K562 (cell line): ENCODE measurements at regions not wholly inside any gene's neighbourhood (a gene's known extent, or its start where the extent isn't known, plus 50 kb on each side); places are given as distances from the start of the nearest gene placed in this dataset.

Source experiments
- ATAC-seq: fragments of 200-7000 bp; cut with Tn5 transposase; 3 replicates; pipeline ENCODE4 v1.9.1; 2020; ENCODE audit warnings: moderate library complexity
- BruUV-seq: library from RNA; stranded (reverse); fragments of 400-500 nt; replicated peaks from 2 replicates; lab custom pipeline; 2021; lab: Mats Ljungman, UMichigan
- CTCF ChIA-PET: fragments of 300-600 bp; formaldehyde crosslinking; extraction: SDS; loops from one replicate; lab custom pipeline; 2021; ENCODE audit warnings: low intra/inter-chr PET ratio; lab: Yijun Ruan, JAX
- POLR2A ChIA-PET: fragments of 300-600, 350-650 bp; sonication (Branson Sonifier 250); formaldehyde crosslinking; extraction: SDS; loops from one replicate; lab custom pipeline; 2021; ENCODE audit warnings: antibody characterized with exemption, inconsistent platforms; lab: Yijun Ruan, JAX
- DNase-seq, 4 experiments: peaks; one replicate each; pipeline versions ENCODE4 v3.0.0 to v3.0.0-alpha.2; 2011 to 2018; ENCODE audit warnings: low spot score in 3 of 4, mixed read lengths in 3 of 4; ENCODE audit errors: extremely low read depth in 1 of 4
- FAIRE-seq: peaks from 2 replicates; lab custom pipeline; 2011; peaks lifted over from hg19 to GRCh38; lab: Jason Lieb, UNC
- H2AFZ ChIP-seq: 2 replicates; pipeline ENCODE4 v1.6.0; 2011; ENCODE audit warnings: low read depth, low read length, control low read depth, inconsistent platforms
- H3K27ac ChIP-seq: fragments of 200-600 bp; 3 replicates; pipeline ENCODE4 v1.8.0; 2011; ENCODE audit warnings: low read depth, mild to moderate bottlenecking, control low read depth, inconsistent platforms, low read length, moderate library complexity, mixed read lengths; ENCODE audit errors: extremely low read depth
- H3K27me3 ChIP-seq, 2 experiments: fragments of 300-600 bp in 1 of 2; 2 replicates in 1 of 2; 3 replicates in 1 of 2; pipeline versions ENCODE4 v1.6.0 to v1.8.0; 2011; ENCODE audit warnings: inconsistent platforms in 2 of 2, low read length in 2 of 2, mild to moderate bottlenecking in 1 of 2, mixed read lengths in 1 of 2, moderate library complexity in 1 of 2; ENCODE audit not compliant: control insufficient read depth in 2 of 2, insufficient read depth in 2 of 2
- H3K36me3 ChIP-seq: fragments of 300-600 bp; 3 replicates; pipeline ENCODE4 v1.8.0; 2011; ENCODE audit warnings: mild to moderate bottlenecking, low read length, inconsistent platforms; ENCODE audit not compliant: control insufficient read depth, insufficient read depth
- H3K4me1 ChIP-seq, 2 experiments: fragments of 200-600 bp in 1 of 2; replicated peaks in 1 of 2; 2 replicates in 1 of 2; 3 replicates in 1 of 2; pipeline versions ENCODE4 v1.5.1 to v1.8.0; 2011; ENCODE audit warnings: inconsistent platforms in 2 of 2, low read length in 2 of 2, mild to moderate bottlenecking in 1 of 2, mixed read lengths in 1 of 2, moderate library complexity in 1 of 2; ENCODE audit not compliant: control insufficient read depth in 2 of 2, insufficient read depth in 2 of 2
- H3K4me2 ChIP-seq: 2 replicates; pipeline ENCODE4 v1.6.1; 2011; ENCODE audit warnings: low read length, control low read depth, inconsistent platforms, mixed read lengths; ENCODE audit not compliant: insufficient read depth
- H3K4me3 ChIP-seq: fragments of 200-600 bp; sonication (generic), shearing (Covaris generic); 2 replicates; pipeline ENCODE4 v1.5.1; 2016; ENCODE audit warnings: control low read depth, inconsistent platforms
- H3K79me2 ChIP-seq: fragments of 200-600 bp; 3 replicates; pipeline ENCODE4 v1.8.0; 2011; ENCODE audit warnings: low read length, inconsistent platforms; ENCODE audit not compliant: control insufficient read depth, insufficient read depth
- H3K9ac ChIP-seq, 2 experiments: 2 replicates each; pipeline versions ENCODE4 v1.6.0 to v1.6.1; 2011; ENCODE audit warnings: low read depth in 2 of 2, low read length in 2 of 2, control low read depth in 1 of 2, inconsistent platforms in 1 of 2, mild to moderate bottlenecking in 1 of 2, mixed read lengths in 1 of 2; ENCODE audit not compliant: insufficient read depth in 1 of 2
- H3K9me1 ChIP-seq: one replicate; pipeline ENCODE4 v1.6.0; 2011; ENCODE audit warnings: inconsistent platforms, mild to moderate bottlenecking, low read length, moderate library complexity; ENCODE audit not compliant: control insufficient read depth, insufficient read depth
- H3K9me3 ChIP-seq: replicated peaks from 2 replicates; pipeline ENCODE4 v1.5.1; 2011; ENCODE audit warnings: low read depth, low read length, inconsistent platforms; ENCODE audit not compliant: control insufficient read depth, insufficient read depth
- H4K20me1 ChIP-seq: replicated peaks from 2 replicates; pipeline ENCODE4 v1.6.1; 2011; ENCODE audit warnings: low read length, inconsistent platforms, mixed read lengths; ENCODE audit not compliant: control insufficient read depth, insufficient read depth
- ASH1L ChIP-seq: fragments of 450-650 bp; IDR thresholded peaks from 2 replicates; pipeline ENCODE4 v1.6.1; 2018; ENCODE audit warnings: borderline replicate concordance, mild to moderate bottlenecking, low read depth; ENCODE audit not compliant: partially characterized antibody
- CAMTA2 ChIP-seq: fragments of 250-450 bp; sonication (Bioruptor Pico); conservative IDR thresholded peaks from 2 replicates; pipeline ENCODE4 v1.5.1; 2022
- HOXB6 ChIP-seq: fragments of 250-450 bp; sonication (Bioruptor Pico); IDR thresholded peaks from 2 replicates; pipeline ENCODE4 v1.5.1; 2022; ENCODE audit warnings: mild to moderate bottlenecking, borderline replicate concordance
- KDM1A ChIP-seq, 2 experiments: fragments of 450-650 bp; IDR thresholded peaks; 2 replicates each; pipeline ENCODE4 v1.6.1; 2016; ENCODE audit warnings: mild to moderate bottlenecking in 2 of 2
- NELFE ChIP-seq: IDR thresholded peaks from 2 replicates; pipeline ENCODE4 v1.6.1; 2011; ENCODE audit warnings: mild to moderate bottlenecking; ENCODE audit not compliant: insufficient read depth, insufficient read length
- USF2 ChIP-seq: sonication (generic); formaldehyde crosslinking; IDR thresholded peaks from 2 replicates; pipeline ENCODE4 v1.5.0; 2020; ENCODE audit warnings: missing genetic modification reagents
- ZBTB26 ChIP-seq: fragments of 450-650 bp; formaldehyde crosslinking; IDR thresholded peaks from 2 replicates; pipeline ENCODE4 v1.4.0; 2022; ENCODE audit warnings: missing genetic modification characterization
- ZNF512 ChIP-seq: IDR thresholded peaks from 2 replicates; pipeline ENCODE4 v1.6.1; 2016; ENCODE audit warnings: missing genetic modification characterization, missing compliant biosample characterization
- WGBS: fragments of 100-300 bp; shearing (Covaris generic); methylation state at CpG from one replicate; pipeline ENCODE4 v1.1.6; 2016; ENCODE audit warnings: low coverage, mixed read lengths; ENCODE audit not compliant: insufficient coverage; ENCODE audit errors: missing lambda C conversion rate; 5-methylcytosine and 5-hydroxymethylcytosine counted together
- in situ Hi-C: fragments of 300-500 bp; cut with MboI; formaldehyde crosslinking; loops from 4 replicates; pipeline ENCODE4 v1.15.0; 2018; ENCODE audit warnings: inconsistent platforms, mixed read lengths
- intact Hi-C: fragments of 100-400 bp; cut with micrococcal nuclease; formaldehyde crosslinking; loops from 2 replicates; pipeline ENCODE4 v1.14.2; 2022

GRCh38 chr6:169145496-169145895 lies 108.2 kb downstream of the THBS2 start (continued):
- no peak for TF ChIP-seq USF2 (CRISPR knock-in tag)
- no peak for TF ChIP-seq HOXB6
- TF ChIP-seq KDM1A (IDR thresholded peaks at IDR 0.05): no peak
- no peak for TF ChIP-seq ASH1L
- TF ChIP-seq ZBTB26 (CRISPR knock-in tag): no peak

- TF ChIP-seq CAMTA2 (CRISPR knock-in tag) (no peak), NELFE (no peak), ZNF512 (tag) (no peak)
- H3K9me3 ChIP-seq: no peaks in the 10 kb centered on the region
- FAIRE-seq (no peak), DNase-seq (no peak), ATAC-seq (no peak)
- BruUV-seq: no TSS peak
- H4K20me1 ChIP-seq: no peaks in the 10 kb centered on the region
- in situ Hi-C loops (no loop called here), intact Hi-C loops (no loop called here)
- H2AFZ ChIP-seq: no peak overlapping the region
- 4% methylated on average over 2 of the region's 2 CpGs for WGBS
- H3K36me3 ChIP-seq: no peaks in the 10 kb centered on the region
- H3K27ac ChIP-seq: no peak overlapping the region
- peaks cover 0 to 5% of the 10 kb centered on the region in 2 experiments; a peak in 1 of 5 replicates for H3K4me1 ChIP-seq
- no peaks in the 10 kb centered on the region for H3K9me1 ChIP-seq
- ChIA-PET POLR2A (interaction anchor here (1.0 to 1.1 kb wide), 3 partner anchors 9 to 120 kb away, joined by 3 to 4 read pairs (median 3); no protein-coding TSS in a partner anchor), CTCF (no interaction called here)
- H3K4me2 ChIP-seq: no peak overlapping the region
- no peak overlapping the region for H3K4me3 ChIP-seq
- H3K9ac ChIP-seq: no peak overlapping the region
- peaks cover 27 to 48% of the 10 kb centered on the region in 2 experiments; a peak in 4 of 5 replicates for H3K27me3 ChIP-seq
- H3K79me2 ChIP-seq: no peaks in the 10 kb centered on the region
These were observed 109.3 kb downstream of the THBS2 start for GRCh38 chr6:169144356-169144755.
